GM12873 (cell line): ENCODE measurements at regions not wholly inside any gene's neighbourhood (a gene's known extent, or its start where the extent isn't known, plus 50 kb on each side); places are given as distances from the start of the nearest gene placed in this dataset.

Experiments
- TF ChIP-seq, protein P1 (sequence below): IDR thresholded peaks from 2 replicates; pipeline ENCODE4 v1.5.1; 2012; ENCODE audit warnings: low read depth, mild to moderate bottlenecking, moderate library complexity, low read length, control low read depth; ENCODE audit not compliant: insufficient read depth; ENCODE audit errors: missing control alignments

GRCh38 chr4:164229255-164229654 lies 524.7 kb upstream of the SMIM31 start:
- TF ChIP-seq, protein P1, sequence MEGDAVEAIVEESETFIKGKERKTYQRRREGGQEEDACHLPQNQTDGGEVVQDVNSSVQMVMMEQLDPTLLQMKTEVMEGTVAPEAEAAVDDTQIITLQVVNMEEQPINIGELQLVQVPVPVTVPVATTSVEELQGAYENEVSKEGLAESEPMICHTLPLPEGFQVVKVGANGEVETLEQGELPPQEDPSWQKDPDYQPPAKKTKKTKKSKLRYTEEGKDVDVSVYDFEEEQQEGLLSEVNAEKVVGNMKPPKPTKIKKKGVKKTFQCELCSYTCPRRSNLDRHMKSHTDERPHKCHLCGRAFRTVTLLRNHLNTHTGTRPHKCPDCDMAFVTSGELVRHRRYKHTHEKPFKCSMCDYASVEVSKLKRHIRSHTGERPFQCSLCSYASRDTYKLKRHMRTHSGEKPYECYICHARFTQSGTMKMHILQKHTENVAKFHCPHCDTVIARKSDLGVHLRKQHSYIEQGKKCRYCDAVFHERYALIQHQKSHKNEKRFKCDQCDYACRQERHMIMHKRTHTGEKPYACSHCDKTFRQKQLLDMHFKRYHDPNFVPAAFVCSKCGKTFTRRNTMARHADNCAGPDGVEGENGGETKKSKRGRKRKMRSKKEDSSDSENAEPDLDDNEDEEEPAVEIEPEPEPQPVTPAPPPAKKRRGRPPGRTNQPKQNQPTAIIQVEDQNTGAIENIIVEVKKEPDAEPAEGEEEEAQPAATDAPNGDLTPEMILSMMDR, result no peak

- TF ChIP-seq, protein P1, result no peak
These were observed 514.5 kb upstream of the SMIM31 start for GRCh38 chr4:164239433-164239832.

- TF ChIP-seq, protein P1, result no peak
These were observed 514.0 kb upstream of the SMIM31 start for GRCh38 chr4:164239976-164240375.

- TF ChIP-seq, protein P1, result no peak
These were observed 502.7 kb upstream of the SMIM31 start for GRCh38 chr4:164251257-164251656.

DNA sequence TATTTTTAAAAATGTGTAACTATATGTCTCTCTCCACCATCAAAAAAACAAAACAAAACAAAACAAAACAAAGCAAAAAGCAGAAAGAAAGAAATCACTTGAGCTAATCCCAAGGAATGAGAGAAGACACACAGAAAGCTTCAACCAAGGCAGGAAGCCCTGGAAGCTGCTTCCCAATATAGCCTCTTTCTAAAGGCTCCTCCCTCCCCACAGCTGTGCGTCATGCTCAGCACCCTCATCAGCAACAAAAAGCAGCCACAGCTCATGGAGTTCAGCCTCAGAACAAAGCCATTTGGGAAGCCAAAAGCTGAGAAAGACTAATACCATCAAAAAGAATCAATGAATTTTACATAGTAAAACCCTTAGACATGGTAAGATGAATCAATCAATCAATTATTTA lies 501.6 kb upstream of the SMIM31 start:
- TF ChIP-seq, protein P1, result no peak

- TF ChIP-seq, protein P1, result no peak
These were observed 492.1 kb upstream of the SMIM31 start for GRCh38 chr4:164261831-164262230.

DNA sequence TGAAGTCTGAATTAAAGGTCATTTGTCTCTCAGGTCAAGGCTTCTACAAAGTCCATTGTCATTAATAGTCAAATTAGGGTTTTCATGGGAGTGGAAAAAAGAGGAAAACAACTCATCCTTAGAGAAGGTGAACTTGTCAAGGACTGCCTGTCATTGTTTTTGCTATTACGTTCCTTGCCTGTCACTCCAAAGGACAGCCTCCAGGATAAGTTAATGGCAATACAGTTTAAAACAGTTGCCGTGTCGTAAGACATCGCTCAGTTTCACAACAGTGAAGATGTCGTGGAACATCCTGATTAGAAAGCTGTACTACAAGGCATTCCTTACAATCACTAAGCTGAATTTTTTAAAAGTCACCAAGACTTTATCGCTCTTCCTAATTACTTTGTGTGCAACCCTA lies 466.8 kb upstream of the SMIM31 start:
- TF ChIP-seq, protein P1, result no peak
